Activated CD4-positive, alpha-beta T cell treated with anti-CD3 and anti-CD28 coated beads, Interleukin-2, amount 50 U/mL, for 24 hours (primary cell): ENCODE measurements at regions not wholly inside any gene's neighbourhood (a gene's known extent, or its start where the extent isn't known, plus 50 kb on each side); places are given as distances from the start of the nearest gene placed in this dataset.
"Not testable (repeated sequence)": the region's sequence is repeated elsewhere in the genome, so short reads cannot be mapped to it uniquely, and the experiment has no call there.

Experiments used
- DNase-seq, 2 donors: peaks; one replicate each; pipeline ENCODE4 v3.0.0-alpha.2; 2020; ENCODE audit warnings: low read depth in 1 of 2, low spot score in 1 of 2

- no peak for DNase-seq
Measured at GRCh38 chr4:3865986-3866812, 100.0 kb downstream of the ADRA2C start.

GRCh38 chr4:3866813-3867129, 100.6 kb downstream of the ADRA2C start:
- DNase-seq, result no peak

- no peak for DNase-seq
Measured at GRCh38 chr4:3867403-3868100, 101.4 kb downstream of the ADRA2C start.

GRCh38 chr4:3868211-3869173, 102.3 kb downstream of the ADRA2C start:
- DNase-seq, result no peak

GRCh38 chr4:3869174-3869572, 103.0 kb downstream of the ADRA2C start:
- no peak for DNase-seq

- DNase-seq, result no peak
Measured at GRCh38 chr4:3869661-3870566, 103.7 kb downstream of the ADRA2C start.

- DNase-seq, result no peak
Measured at GRCh38 chr4:3870567-3870962, 104.4 kb downstream of the ADRA2C start.

GRCh38 chr4:3871181-3871852, 105.1 kb downstream of the ADRA2C start:
- DNase-seq, result no peak

- no peak for DNase-seq
Measured at GRCh38 chr4:3871881-3872833, 106.0 kb downstream of the ADRA2C start.

GRCh38 chr4:3872834-3873313, 106.7 kb downstream of the ADRA2C start:
- DNase-seq, result no peak

GRCh38 chr4:3873408-3874027, 107.3 kb downstream of the ADRA2C start:
- DNase-seq, result no peak

- no peak for DNase-seq
Measured at GRCh38 chr4:3874028-3874415, 107.8 kb downstream of the ADRA2C start.

- DNase-seq, result no peak
Measured at GRCh38 chr4:3874525-3875110, 108.4 kb downstream of the ADRA2C start.

- no peak for DNase-seq
Measured at GRCh38 chr4:3875466-3875865, 109.3 kb downstream of the ADRA2C start.

GRCh38 chr4:3876057-3876845, 110.1 kb downstream of the ADRA2C start:
- not testable (repeated sequence) for DNase-seq

- no peak for DNase-seq
Measured at GRCh38 chr4:3877236-3877635, 111.1 kb downstream of the ADRA2C start.

GRCh38 chr4:3877868-3878267, 111.7 kb downstream of the ADRA2C start:
- DNase-seq, result no peak
